Esophagus (tissue), 2 donors: ENCODE measurements at regions not wholly inside any gene's neighbourhood (a gene's known extent, or its start where the extent isn't known, plus 50 kb on each side); places are given as distances from the start of the nearest gene placed in this dataset.
"Not testable (repeated sequence)": the region's sequence is repeated elsewhere in the genome, so short reads cannot be mapped to it uniquely, and the experiment has no call there.

Source experiments
- H3K27ac ChIP-seq, 2 donors: one replicate each; pipeline ENCODE4 v1.5.1; 2013; ENCODE audit warnings: low read depth in 2 of 2, mild to moderate bottlenecking in 2 of 2, inconsistent platforms in 1 of 2, low read length in 1 of 2, moderate library complexity in 1 of 2
- H3K27me3 ChIP-seq, 2 donors: one replicate each; pipeline ENCODE4 v1.6.1; 2013; ENCODE audit warnings: low read length in 2 of 2, control low read depth in 1 of 2, mild to moderate bottlenecking in 1 of 2; ENCODE audit not compliant: insufficient read depth in 2 of 2, control insufficient read depth in 1 of 2
- H3K36me3 ChIP-seq, 2 donors: one replicate each; pipeline ENCODE4 v1.6.1; 2013; ENCODE audit warnings: low read length in 1 of 2; ENCODE audit not compliant: control insufficient read depth in 2 of 2, insufficient read depth in 2 of 2
- H3K4me1 ChIP-seq, 2 donors: one replicate each; pipeline ENCODE4 v1.6.1; 2013; ENCODE audit warnings: low read length in 1 of 2; ENCODE audit not compliant: control insufficient read depth in 2 of 2, insufficient read depth in 2 of 2
- H3K4me3 ChIP-seq, 2 donors: one replicate each; pipeline ENCODE4 v1.5.1; 2013; ENCODE audit warnings: low read length in 2 of 2, mild to moderate bottlenecking in 2 of 2, low read depth in 1 of 2, moderate library complexity in 1 of 2
- H3K9me3 ChIP-seq, 2 donors: one replicate each; pipeline ENCODE4 v1.6.1; 2013; ENCODE audit warnings: mild to moderate bottlenecking in 2 of 2, low read depth in 1 of 2, low read length in 1 of 2, moderate library complexity in 1 of 2; ENCODE audit not compliant: control insufficient read depth in 2 of 2, insufficient read depth in 1 of 2
- WGBS, 2 donors: extraction: QIAGEN DNeasy Blood & Tissue Kit; methylation state at CpG; one replicate each; pipeline ENCODE4 v1.1.7; 2013; 5-methylcytosine and 5-hydroxymethylcytosine counted together
- donor health status: healthy with polysubstance abuse.
- donor health status: Bipolar disorder and iron deficiency.

DNA sequence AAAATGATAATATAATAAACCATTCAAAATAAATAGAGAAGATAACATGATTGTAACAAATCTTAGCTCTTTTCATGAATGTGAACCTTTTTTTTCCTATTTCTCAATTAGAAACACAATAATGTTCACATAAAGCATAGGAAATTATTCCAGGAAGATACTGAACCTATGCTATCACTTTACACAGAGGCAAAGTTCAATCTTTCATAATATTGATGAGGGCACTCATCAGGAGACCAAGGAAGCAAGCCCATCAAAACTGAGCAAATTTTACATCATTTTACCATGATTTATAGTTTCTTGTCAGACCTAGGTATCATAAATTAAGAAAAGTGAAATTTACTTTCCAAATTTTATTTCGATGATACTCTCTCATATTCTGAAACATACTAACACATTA is 938.5 kb downstream of the TBC1D32 start:
- H3K4me1 ChIP-seq, result no peaks in the 10 kb centered on the region
- H3K4me3 ChIP-seq, result no peak overlapping the region
- 80 to 93% methylated on average over 1 of the region's 1 CpG for whole genome bisulfite sequencing, 2 donors
- no peaks in the 10 kb centered on the region for H3K36me3 ChIP-seq
- no peaks in the 10 kb centered on the region for H3K9me3 ChIP-seq
- H3K27me3 ChIP-seq, result no peaks in the 10 kb centered on the region
- H3K27ac ChIP-seq, result no peak overlapping the region

DNA sequence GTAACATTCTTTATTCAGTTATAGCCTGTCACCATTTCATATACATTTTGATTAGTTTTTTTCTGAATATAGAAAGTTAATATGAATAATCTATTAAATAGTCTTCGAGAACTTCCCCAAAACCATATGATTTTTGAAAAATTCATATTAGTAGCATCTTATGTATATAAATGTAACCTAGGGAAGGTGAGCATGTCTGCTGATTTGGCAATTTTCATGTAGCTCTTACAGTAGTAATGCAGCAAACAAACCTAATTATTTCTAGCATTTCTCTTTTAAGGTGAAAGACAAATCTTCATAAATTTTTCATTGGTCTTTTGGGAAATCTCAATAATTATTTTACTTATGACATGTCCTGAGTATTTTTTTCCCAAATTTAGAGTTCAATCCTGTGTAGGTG is 939.0 kb downstream of the TBC1D32 start:
- no peaks in the 10 kb centered on the region for H3K9me3 ChIP-seq
- H3K4me1 ChIP-seq, result no peaks in the 10 kb centered on the region
- no peaks in the 10 kb centered on the region for H3K36me3 ChIP-seq
- no peak overlapping the region for H3K27ac ChIP-seq
- H3K4me3 ChIP-seq, result no peak overlapping the region
- whole genome bisulfite sequencing, 2 donors, result 82 to 85% methylated on average over 1 of the region's 1 CpG
- H3K27me3 ChIP-seq, result no peaks in the 10 kb centered on the region

DNA sequence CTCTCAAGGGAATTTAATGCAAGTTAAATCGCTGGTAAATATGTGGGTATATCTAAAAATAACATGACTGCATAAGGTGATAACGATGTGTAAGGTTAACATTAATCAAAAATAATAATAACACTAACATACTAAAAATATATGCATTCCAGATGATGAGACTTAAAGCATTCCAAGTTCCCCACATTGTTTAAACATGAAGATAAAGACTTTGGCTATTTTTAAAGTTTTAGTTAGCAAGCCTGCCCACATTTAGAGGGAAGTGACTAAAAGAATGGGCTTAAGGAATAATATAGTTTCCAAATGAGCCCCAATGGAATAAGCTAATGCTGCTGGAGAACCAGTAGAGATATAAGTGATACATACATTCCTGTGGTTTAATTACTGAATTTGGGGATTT is 941.3 kb downstream of the TBC1D32 start:
- Histone ChIP-seq H3K27me3 (no peaks in the 10 kb centered on the region), H3K27ac (no peak overlapping the region), H3K9me3 (no peaks in the 10 kb centered on the region), H3K4me3 (no peak overlapping the region), H3K36me3 (no peaks in the 10 kb centered on the region), H3K4me1 (no peaks in the 10 kb centered on the region)
- WGBS, 2 donors, result 41 to 49% methylated on average over 2 of the region's 2 CpGs

DNA sequence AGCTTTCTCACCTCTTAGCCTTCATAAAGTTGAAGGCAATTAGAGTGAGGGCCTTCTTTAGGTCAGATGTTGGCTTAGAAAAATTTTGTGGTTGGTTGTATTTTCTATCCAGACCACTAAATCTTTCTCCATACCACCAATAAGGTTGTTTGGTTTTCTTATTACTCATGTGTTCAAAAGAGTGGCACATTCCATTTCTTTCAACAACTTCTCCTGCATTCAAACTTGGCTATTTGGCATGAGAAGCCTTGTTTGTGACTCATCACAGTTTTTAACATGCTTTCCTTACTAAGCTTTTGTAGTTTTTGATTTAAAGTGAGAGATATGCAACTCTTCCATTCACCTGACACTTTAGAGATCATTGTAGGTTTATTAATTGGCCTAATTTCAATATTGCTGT is 949.6 kb downstream of the TBC1D32 start:
- no peak overlapping the region for H3K4me3 ChIP-seq
- no peaks in the 10 kb centered on the region for H3K4me1 ChIP-seq
- H3K27me3 ChIP-seq, result no peaks in the 10 kb centered on the region
- no peaks in the 10 kb centered on the region for H3K36me3 ChIP-seq
- H3K27ac ChIP-seq, result no peak overlapping the region
- no peaks in the 10 kb centered on the region for H3K9me3 ChIP-seq

- no peaks in the 10 kb centered on the region for H3K36me3 ChIP-seq
- no peak overlapping the region for H3K27ac ChIP-seq
- no peak overlapping the region for H3K4me3 ChIP-seq
- no peaks in the 10 kb centered on the region for H3K4me1 ChIP-seq
- no peaks in the 10 kb centered on the region for H3K27me3 ChIP-seq
- WGBS, 2 donors, result 82 to 93% methylated on average over 1 of the region's 1 CpG
- no peaks in the 10 kb centered on the region for H3K9me3 ChIP-seq
Measured at GRCh38 chr6:120383681-120384080, 950.6 kb downstream of the TBC1D32 start.

DNA sequence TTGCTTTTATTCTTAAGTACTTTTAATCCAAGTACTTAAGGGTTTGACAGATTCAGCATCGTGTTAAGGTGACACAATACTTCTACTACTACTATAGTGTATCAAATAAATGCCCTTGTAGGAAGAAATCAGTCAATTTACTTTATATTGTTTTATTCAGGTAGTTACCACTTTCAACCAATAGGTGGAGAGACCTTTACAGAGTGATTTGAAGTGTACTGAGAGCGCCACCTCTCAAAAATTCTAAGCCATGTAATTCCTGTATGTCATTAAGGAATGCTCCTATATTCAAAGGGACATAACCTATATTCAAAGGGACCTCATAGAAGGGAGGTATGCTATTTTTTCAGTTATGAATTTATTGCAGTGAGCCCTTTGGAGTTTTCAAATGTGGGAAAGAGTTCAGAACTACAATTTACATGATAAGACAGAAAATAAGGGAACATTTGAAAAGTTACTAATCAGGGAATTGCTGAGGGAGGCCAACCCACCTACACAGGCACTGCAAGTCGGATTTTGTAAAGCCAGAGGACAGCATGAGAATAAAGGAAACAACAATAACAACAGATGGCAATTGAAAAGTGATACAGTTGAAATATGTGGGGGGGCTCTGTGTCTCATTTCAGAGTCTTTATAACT is 955.6 kb downstream of the TBC1D32 start:
- Histone ChIP-seq H3K27ac (no peak overlapping the region), H3K27me3 (no peaks in the 10 kb centered on the region), H3K9me3 (no peaks in the 10 kb centered on the region), H3K36me3 (no peaks in the 10 kb centered on the region), H3K4me3 (no peak overlapping the region), H3K4me1 (no peaks in the 10 kb centered on the region)
- 33 to 41% methylated on average over 3 of the region's 3 CpGs for WGBS, 2 donors

- no peaks in the 10 kb centered on the region for H3K36me3 ChIP-seq
- H3K4me1 ChIP-seq, result no peaks in the 10 kb centered on the region
- no peak overlapping the region for H3K4me3 ChIP-seq
- WGBS, 2 donors, result 62 to 71% methylated on average over 2 of the region's 2 CpGs
- H3K27me3 ChIP-seq, result no peaks in the 10 kb centered on the region
- H3K9me3 ChIP-seq, result no peaks in the 10 kb centered on the region
- no peak overlapping the region for H3K27ac ChIP-seq
Measured at GRCh38 chr6:120373185-120373584, 961.1 kb downstream of the TBC1D32 start.

- no peaks in the 10 kb centered on the region for H3K27me3 ChIP-seq
- no peaks in the 10 kb centered on the region for H3K4me1 ChIP-seq
- WGBS, 2 donors, result 61 to 68% methylated on average over 6 of the region's 6 CpGs
- no peaks in the 10 kb centered on the region for H3K36me3 ChIP-seq
- no peak overlapping the region for H3K27ac ChIP-seq
- H3K9me3 ChIP-seq, result no peaks in the 10 kb centered on the region
- no peak overlapping the region for H3K4me3 ChIP-seq
Measured at GRCh38 chr6:120363429-120363828, 970.9 kb downstream of the TBC1D32 start.

GRCh38 chr6:120358535-120358934 is 975.7 kb downstream of the TBC1D32 start:
- H3K27me3 ChIP-seq, H3K9me3 ChIP-seq, H3K27ac ChIP-seq, H3K36me3 ChIP-seq, H3K4me1 ChIP-seq, H3K4me3 ChIP-seq: not testable (repeated sequence)
- 84 to 85% methylated on average over 4 of the region's 4 CpGs for WGBS, 2 donors

DNA sequence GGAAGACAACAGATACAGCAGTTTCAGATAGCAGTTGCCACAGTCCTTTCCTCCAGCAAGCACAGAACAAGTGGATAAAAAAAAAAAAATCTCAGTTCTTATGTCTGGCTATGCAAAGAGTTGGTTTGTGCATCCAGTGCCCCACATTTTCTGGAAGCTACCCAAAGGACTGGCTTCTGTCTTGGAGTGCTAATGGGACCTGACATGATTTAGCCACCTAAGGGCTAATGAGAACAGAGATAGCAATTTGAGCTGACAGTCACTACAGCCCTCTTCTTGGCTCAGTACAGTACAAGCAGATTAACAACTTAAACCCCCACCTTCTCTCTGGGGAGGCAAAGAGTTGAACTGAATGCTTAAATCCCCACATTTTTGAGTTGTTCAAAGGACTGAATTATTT is 976.8 kb downstream of the TBC1D32 start:
- H3K27me3 ChIP-seq, result no peaks in the 10 kb centered on the region
- no peak overlapping the region for H3K4me3 ChIP-seq
- no peaks in the 10 kb centered on the region for H3K9me3 ChIP-seq
- H3K4me1 ChIP-seq, result no peaks in the 10 kb centered on the region
- no peak overlapping the region for H3K27ac ChIP-seq
- H3K36me3 ChIP-seq, result no peaks in the 10 kb centered on the region
